Peyer's patch (tissue), 4 donors: ENCODE measurements at regions not wholly inside any gene's neighbourhood (a gene's known extent, or its start where the extent isn't known, plus 50 kb on each side); places are given as distances from the start of the nearest gene placed in this dataset.
"Not testable (repeated sequence)": the region's sequence is repeated elsewhere in the genome, so short reads cannot be mapped to it uniquely, and the experiment has no call there.

ENCODE experiments used
- DNase-seq, 3 donors: peaks; one replicate each; pipeline ENCODE4 v3.0.0-alpha.2; 2017 to 2019
- H3K27ac ChIP-seq, 4 donors: fragments of 200-600 bp; sonication (generic); one replicate each; pipeline ENCODE4 v1.5.1; 2016 to 2019
- H3K27me3 ChIP-seq, 2 donors: fragments of 200-600 bp; sonication (generic); one replicate each; pipeline ENCODE4 v1.5.1; 2019
- H3K36me3 ChIP-seq, 3 donors: fragments of 200-600 bp; sonication (generic); one replicate each; pipeline ENCODE4 v1.5.1; 2016 to 2019
- H3K4me1 ChIP-seq, 4 donors: fragments of 200-600 bp; sonication (generic); one replicate each; pipeline ENCODE4 v1.5.1; 2016 to 2019
- H3K4me3 ChIP-seq, 4 donors: fragments of 200-600 bp; sonication (generic); 1 replicate in 3 of 4; 2 replicates in 1 of 4; pipeline ENCODE4 v1.5.1; 2016 to 2019; ENCODE audit warnings: mild to moderate bottlenecking in 1 of 4
- H3K9me3 ChIP-seq, 4 donors: fragments of 200-600 bp; sonication (generic); one replicate each; pipeline ENCODE4 v1.5.1; 2016 to 2019; ENCODE audit warnings: mild to moderate bottlenecking in 1 of 4
- POLR2A ChIP-seq, 2 donors: fragments of 450-650 bp; IDR thresholded peaks; one replicate each; pipeline ENCODE4 v1.5.1; 2017; ENCODE audit warnings: antibody characterized with exemption in 2 of 2, mild to moderate bottlenecking in 2 of 2, moderate library complexity in 2 of 2
- TF ChIP-seq, protein P1 (sequence below), 6 experiments: fragments of 450-650 bp in 4 of 6; fragments of 200-600 bp in 2 of 6; sonication (generic) in 1 of 6; IDR thresholded peaks; one replicate each; pipeline ENCODE4 v1.5.1; 2017 to 2019; ENCODE audit warnings: antibody characterized with exemption in 6 of 6, mild to moderate bottlenecking in 3 of 6, moderate library complexity in 1 of 6

DNA sequence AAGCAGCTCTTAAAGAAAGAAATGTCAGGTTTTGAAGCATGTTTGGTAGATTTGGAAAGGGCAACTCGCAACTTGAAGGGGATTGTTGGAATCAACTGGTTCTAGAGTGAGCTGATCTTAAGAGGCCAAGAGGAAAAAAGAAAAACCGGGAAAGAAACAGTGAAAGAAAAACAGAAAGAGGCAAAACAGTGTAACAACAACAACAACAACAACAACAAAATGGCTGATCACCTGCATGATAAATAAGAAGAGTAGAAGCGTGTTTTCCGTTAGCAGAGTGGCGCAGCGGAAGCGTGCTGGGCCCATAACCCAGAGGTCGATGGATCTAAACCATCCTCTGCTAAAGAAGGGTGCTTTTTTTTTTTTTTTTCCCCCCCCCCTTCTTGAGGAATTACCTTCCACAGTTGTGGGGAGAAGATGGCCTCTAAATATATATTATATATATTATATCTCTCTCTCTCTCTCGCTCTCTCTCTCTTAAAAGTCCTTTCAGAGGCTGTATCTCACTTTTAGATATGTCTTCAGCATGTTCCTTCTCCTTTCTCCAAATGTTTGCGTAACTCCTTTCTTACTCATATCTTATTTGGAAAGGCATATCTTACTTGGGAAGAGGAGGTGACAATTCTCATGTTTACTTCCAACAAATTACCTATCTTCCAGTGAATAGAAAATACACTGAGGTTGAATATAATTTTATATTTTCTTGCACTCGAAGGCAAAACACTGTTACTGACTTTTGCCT is 134.4 kb downstream of the OR2B2 start:
- Histone ChIP-seq H3K36me3 (no peaks in the 10 kb centered on the region), H3K27ac (no peak overlapping the region), H3K4me1 (peaks cover 0 to 5% (median 2%) of the 10 kb centered on the region in 4 donors), H3K4me3 (no peak overlapping the region), H3K9me3 (no peaks in the 10 kb centered on the region), H3K27me3 (no peaks in the 10 kb centered on the region)
- DNase-seq: no peak
- TF ChIP-seq, protein P1, sequence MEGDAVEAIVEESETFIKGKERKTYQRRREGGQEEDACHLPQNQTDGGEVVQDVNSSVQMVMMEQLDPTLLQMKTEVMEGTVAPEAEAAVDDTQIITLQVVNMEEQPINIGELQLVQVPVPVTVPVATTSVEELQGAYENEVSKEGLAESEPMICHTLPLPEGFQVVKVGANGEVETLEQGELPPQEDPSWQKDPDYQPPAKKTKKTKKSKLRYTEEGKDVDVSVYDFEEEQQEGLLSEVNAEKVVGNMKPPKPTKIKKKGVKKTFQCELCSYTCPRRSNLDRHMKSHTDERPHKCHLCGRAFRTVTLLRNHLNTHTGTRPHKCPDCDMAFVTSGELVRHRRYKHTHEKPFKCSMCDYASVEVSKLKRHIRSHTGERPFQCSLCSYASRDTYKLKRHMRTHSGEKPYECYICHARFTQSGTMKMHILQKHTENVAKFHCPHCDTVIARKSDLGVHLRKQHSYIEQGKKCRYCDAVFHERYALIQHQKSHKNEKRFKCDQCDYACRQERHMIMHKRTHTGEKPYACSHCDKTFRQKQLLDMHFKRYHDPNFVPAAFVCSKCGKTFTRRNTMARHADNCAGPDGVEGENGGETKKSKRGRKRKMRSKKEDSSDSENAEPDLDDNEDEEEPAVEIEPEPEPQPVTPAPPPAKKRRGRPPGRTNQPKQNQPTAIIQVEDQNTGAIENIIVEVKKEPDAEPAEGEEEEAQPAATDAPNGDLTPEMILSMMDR (IDR thresholded peaks at IDR 0.05): no peak
- no peak for TF ChIP-seq POLR2A (IDR thresholded peaks at IDR 0.05)

DNA sequence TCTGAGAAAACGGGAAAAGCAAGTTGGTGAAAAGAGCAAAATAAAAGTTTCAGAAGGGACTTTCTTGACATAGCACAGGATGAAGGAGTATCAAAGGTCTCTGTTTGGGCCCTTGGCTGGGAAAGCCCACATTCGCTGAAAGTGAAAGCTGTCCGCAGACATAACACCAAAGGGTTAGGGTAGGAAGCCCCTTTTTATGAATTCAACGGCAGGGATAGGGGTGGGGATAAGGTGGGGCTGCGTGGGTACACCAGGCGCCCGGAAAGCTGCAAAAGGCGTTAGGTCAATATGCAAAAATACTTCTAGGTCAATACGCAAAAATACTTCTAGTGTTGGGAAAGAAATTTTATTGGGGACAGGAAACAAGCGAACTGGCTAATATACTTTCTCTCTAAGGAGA is 135.1 kb downstream of the OR2B2 start:
- Histone ChIP-seq H3K4me3 (no peak overlapping the region), H3K9me3 (no peaks in the 10 kb centered on the region), H3K4me1 (peaks cover 0 to 12% (median 2%) of the 10 kb centered on the region in 4 donors), H3K27me3 (no peaks in the 10 kb centered on the region), H3K27ac (no peak overlapping the region), H3K36me3 (no peaks in the 10 kb centered on the region)
- DNase-seq: no peak
- TF ChIP-seq, protein P1 (IDR thresholded peaks at IDR 0.05): no peak
- no peak for TF ChIP-seq POLR2A (IDR thresholded peaks at IDR 0.05)

DNA sequence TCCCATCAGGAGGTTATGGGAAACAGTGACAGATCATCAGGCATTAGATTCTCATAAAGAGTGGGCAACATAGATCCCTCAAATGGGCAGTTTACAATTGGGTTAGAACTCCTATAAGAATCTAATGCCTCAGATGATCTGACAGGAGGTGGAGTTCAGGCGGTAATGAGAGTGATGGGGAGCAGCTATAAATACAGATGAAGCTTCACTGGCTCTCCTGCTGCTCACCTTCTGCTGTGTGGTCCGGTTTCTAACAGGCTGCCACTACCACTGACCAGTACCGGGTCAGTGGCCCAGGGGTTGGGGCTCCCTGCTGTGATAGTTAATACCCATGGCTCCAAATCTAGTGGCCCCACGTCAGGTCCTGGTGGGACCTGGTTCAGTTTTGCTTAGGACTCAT is 135.7 kb downstream of the OR2B2 start:
- Histone ChIP-seq H3K27ac (no peak overlapping the region), H3K9me3 (no peaks in the 10 kb centered on the region), H3K4me3 (no peak overlapping the region), H3K27me3 (no peaks in the 10 kb centered on the region), H3K4me1 (peaks cover 0 to 12% (median 2%) of the 10 kb centered on the region in 4 donors), H3K36me3 (no peaks in the 10 kb centered on the region)
- TF ChIP-seq, protein P1 (IDR thresholded peaks at IDR 0.05): no peak
- no peak for TF ChIP-seq POLR2A (IDR thresholded peaks at IDR 0.05)
- DNase-seq: no peak

DNA sequence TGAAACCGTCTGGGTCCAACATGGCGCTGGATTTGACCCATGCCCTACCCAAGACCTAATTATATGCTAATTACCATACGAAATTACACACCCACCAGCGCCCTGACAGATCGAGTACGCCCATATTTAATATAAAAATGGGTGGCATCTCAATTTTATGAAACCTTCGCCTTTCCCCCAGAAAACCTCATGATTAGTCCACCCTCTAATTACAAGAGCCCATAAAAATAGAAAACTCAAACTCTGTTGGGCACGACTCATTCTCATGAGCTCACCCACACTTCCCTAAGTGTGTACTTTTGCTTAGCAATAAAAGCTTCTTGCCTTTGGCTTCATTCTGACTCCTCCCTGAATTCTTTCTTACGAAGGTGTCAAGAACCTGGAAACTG is 136.4 kb downstream of the OR2B2 start:
- TF ChIP-seq, protein P1 (IDR thresholded peaks at IDR 0.05): no peak
- no peak for TF ChIP-seq POLR2A (IDR thresholded peaks at IDR 0.05)
- no peak for DNase-seq
- Histone ChIP-seq H3K4me3 (no peak overlapping the region), H3K27ac (peak overlapping the region in 1 of 4 donors; percentile 40), H3K27me3 (no peaks in the 10 kb centered on the region), H3K4me1 (peaks cover 0 to 12% (median 2%) of the 10 kb centered on the region in 4 donors), H3K36me3 (no peaks in the 10 kb centered on the region), H3K9me3 (no peaks in the 10 kb centered on the region)

DNA sequence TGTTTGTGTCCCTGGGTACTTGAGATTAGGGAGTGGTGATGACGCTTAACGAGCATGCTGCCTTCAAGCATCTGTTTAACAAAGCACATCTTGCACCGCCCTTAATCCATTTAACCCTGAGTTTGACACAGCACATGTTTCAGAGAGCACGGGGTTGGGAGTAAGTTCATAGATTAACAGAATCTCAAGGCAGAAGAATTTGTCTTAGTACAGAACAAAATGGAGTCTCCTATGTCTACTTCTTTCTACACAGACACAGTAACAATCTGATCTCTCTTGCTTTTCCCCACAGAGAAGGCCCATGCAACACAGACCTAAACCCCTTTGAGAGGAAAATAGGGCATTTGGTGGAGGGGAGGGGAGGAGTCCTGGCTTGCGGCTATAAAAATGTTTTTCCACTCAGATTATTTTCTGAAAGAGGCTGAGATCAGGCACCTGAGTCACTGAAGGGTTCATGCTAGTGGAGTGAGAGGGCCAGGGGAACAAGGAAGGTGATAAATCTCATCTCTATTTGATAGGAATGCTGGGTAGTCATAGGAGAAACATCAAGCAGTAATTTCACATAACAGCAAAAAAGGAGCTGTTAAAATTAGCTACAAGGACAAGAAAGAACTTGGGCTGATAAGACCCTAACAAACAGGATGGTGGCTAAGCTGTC is 136.9 kb downstream of the OR2B2 start:
- DNase-seq, H3K27me3 ChIP-seq, H3K4me3 ChIP-seq, H3K36me3 ChIP-seq, H3K9me3 ChIP-seq: not testable (repeated sequence)
- Histone ChIP-seq H3K27ac (peak overlapping the region in 1 of 4 donors; percentile 34), H3K4me1 (peaks cover 0 to 12% (median 2%) of the 10 kb centered on the region in 4 donors)

DNA sequence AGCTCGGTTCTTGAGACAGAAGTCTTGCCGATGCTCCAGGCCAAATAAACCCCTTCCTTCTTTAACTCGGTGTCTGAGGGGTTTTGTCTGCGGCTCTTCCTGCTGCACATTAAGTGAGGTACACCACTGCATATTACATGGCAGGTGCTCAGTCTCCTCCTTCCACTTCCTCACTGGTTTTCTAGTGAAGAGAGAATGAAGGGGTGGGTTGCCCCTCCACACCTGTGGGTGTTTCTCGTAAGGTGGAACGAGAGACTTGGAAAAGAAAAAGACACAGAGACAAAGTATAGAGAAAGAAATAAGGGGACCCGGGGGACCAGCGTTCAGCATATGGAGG is 138.0 kb downstream of the OR2B2 start:
- not testable (repeated sequence) for H3K27me3 ChIP-seq, H3K36me3 ChIP-seq, H3K4me3 ChIP-seq, DNase-seq, H3K9me3 ChIP-seq
- Histone ChIP-seq H3K4me1 (peaks cover 0 to 12% (median 2%) of the 10 kb centered on the region in 4 donors), H3K27ac (peak overlapping the region in 2 of 4 donors; percentile 61 to 73)

DNA sequence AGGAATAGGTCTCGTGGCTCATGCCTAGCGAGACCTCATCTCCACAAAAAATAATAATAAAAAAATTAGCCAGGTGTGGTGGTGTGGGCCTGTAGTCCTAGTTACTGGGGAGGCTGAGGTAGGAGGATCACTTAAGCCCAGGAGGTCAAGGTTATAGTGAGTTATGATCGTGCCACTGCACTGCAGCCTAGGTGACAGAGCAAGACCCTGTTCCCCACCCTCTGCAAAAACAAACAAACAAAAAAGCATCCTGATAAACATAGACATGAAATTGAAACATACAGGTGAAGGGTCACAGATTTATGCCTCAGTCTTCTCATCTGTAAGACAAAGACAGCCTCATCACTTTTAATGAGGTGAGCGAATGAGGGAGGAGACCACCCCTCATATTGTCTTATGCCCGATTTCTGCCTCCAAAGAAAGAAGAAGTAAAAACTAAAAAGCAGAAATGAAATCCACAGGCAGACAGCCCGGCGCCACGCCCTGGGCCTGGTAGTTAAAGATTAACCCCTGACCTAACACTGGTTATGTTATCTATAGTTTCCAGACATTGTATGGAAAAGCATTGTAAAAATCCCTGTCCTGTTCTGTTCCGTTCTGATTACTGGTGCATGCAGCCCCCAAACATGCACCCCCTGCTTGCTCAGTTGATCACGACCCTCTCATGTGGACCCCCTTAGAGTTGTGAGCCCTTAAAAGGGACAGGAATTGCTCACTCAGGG is 138.5 kb downstream of the OR2B2 start:
- peak in 2 of 3 donors; percentile 60 to 74 for DNase-seq
- not testable (repeated sequence) for H3K9me3 ChIP-seq, H3K36me3 ChIP-seq, H3K27me3 ChIP-seq, H3K4me3 ChIP-seq
- Histone ChIP-seq H3K4me1 (peaks cover 0 to 12% (median 2%) of the 10 kb centered on the region in 4 donors), H3K27ac (peak overlapping the region in 2 of 4 donors; percentile 61 to 73)
